ENCODE measurements at regions not wholly inside any gene's neighbourhood (a gene's known extent, or its start where the extent isn't known, plus 50 kb on each side); places are given as distances from the start of the nearest gene placed in this dataset.

GRCh38 chr6:41438746-41439145 is 103.3 kb downstream of the NCR2 start:
- TF ChIP-seq POLR2AphosphoS5 (IDR thresholded peaks at IDR 0.05) (no peak), CTCF (IDR thresholded peaks at IDR 0.05 in 8 of 11, conservative IDR thresholded peaks at IDR 0.05 in 3 of 11) (no peak), POLR2A (IDR thresholded peaks at IDR 0.05) (no peak)

Data from spleen (tissue), 7 donors.